SK-N-SH (cell line): ENCODE measurements at regions not wholly inside any gene's neighbourhood (a gene's known extent, or its start where the extent isn't known, plus 50 kb on each side); places are given as distances from the start of the nearest gene placed in this dataset.

ENCODE experiments used
- CHD2 ChIP-seq: fragments of 150-350 bp; IDR thresholded peaks from 2 replicates; pipeline ENCODE4 v1.6.1; 2018; ENCODE audit warnings: low read length; ENCODE audit not compliant: partially characterized antibody
- MEF2A ChIP-seq: IDR thresholded peaks from 2 replicates; pipeline ENCODE4 v1.4.0; 2012; ENCODE audit warnings: low read depth, borderline replicate concordance
- MXI1 ChIP-seq: IDR thresholded peaks from 2 replicates; pipeline ENCODE4 v1.6.1; 2012; ENCODE audit warnings: mild to moderate bottlenecking, low read depth, low read length, improper control_type of control experiment
- NRF1 ChIP-seq: IDR thresholded peaks from 2 replicates; pipeline ENCODE4 v1.6.1; 2012; ENCODE audit warnings: low read depth, mild to moderate bottlenecking, low read length
- POLR2AphosphoS5 ChIP-seq: IDR thresholded peaks from 2 replicates; pipeline ENCODE4 v1.6.1; 2012; ENCODE audit warnings: low read depth, low read length
- RAD21 ChIP-seq: IDR thresholded peaks from 2 replicates; pipeline ENCODE4 v1.6.1; 2012; ENCODE audit warnings: mild to moderate bottlenecking, low read length
- TAF1 ChIP-seq: IDR thresholded peaks from 2 replicates; pipeline ENCODE4 v1.6.1; 2012; ENCODE audit warnings: low read depth, mild to moderate bottlenecking, low read length, moderate library complexity, borderline replicate concordance
- TEAD4 ChIP-seq: IDR thresholded peaks from 2 replicates; pipeline ENCODE4 v1.4.0; 2012; ENCODE audit warnings: mild to moderate bottlenecking, borderline replicate concordance; ENCODE audit not compliant: insufficient read depth
- USF2 ChIP-seq: fragments of 150-350 bp; IDR thresholded peaks from 2 replicates; pipeline ENCODE4 v1.6.1; 2017; ENCODE audit warnings: antibody characterized with exemption, low read length, low read depth, borderline replicate concordance
- TF ChIP-seq, protein P1 (sequence below): fragments of 200-600 bp; sonication (generic); IDR thresholded peaks from 2 replicates; pipeline ENCODE4 v1.6.1; 2017; ENCODE audit warnings: antibody characterized with exemption, mild to moderate bottlenecking, moderate library complexity
- TF ChIP-seq, protein P2 (sequence below): IDR thresholded peaks from 2 replicates; pipeline ENCODE4; 2012

- TF ChIP-seq POLR2AphosphoS5 (no peak), MXI1 (no peak), MEF2A (no peak), NRF1 (no peak), TEAD4 (no peak), CHD2 (no peak), USF2 (no peak), TAF1 (no peak), RAD21 (no peak)
- TF ChIP-seq, protein P1, sequence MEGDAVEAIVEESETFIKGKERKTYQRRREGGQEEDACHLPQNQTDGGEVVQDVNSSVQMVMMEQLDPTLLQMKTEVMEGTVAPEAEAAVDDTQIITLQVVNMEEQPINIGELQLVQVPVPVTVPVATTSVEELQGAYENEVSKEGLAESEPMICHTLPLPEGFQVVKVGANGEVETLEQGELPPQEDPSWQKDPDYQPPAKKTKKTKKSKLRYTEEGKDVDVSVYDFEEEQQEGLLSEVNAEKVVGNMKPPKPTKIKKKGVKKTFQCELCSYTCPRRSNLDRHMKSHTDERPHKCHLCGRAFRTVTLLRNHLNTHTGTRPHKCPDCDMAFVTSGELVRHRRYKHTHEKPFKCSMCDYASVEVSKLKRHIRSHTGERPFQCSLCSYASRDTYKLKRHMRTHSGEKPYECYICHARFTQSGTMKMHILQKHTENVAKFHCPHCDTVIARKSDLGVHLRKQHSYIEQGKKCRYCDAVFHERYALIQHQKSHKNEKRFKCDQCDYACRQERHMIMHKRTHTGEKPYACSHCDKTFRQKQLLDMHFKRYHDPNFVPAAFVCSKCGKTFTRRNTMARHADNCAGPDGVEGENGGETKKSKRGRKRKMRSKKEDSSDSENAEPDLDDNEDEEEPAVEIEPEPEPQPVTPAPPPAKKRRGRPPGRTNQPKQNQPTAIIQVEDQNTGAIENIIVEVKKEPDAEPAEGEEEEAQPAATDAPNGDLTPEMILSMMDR = no peak
- TF ChIP-seq, protein P2, sequence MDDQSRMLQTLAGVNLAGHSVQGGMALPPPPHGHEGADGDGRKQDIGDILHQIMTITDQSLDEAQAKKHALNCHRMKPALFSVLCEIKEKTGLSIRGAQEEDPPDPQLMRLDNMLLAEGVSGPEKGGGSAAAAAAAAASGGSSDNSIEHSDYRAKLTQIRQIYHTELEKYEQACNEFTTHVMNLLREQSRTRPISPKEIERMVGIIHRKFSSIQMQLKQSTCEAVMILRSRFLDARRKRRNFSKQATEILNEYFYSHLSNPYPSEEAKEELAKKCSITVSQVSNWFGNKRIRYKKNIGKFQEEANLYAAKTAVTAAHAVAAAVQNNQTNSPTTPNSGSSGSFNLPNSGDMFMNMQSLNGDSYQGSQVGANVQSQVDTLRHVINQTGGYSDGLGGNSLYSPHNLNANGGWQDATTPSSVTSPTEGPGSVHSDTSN = no peak
These were observed 996.0 kb downstream of the PCDH9 start for GRCh38 chr13:66234159-66234558.
